ENCODE measurements at regions not wholly inside any gene's neighbourhood (a gene's known extent, or its start where the extent isn't known, plus 50 kb on each side); places are given as distances from the start of the nearest gene placed in this dataset.

GRCh38 chr4:1537410-1538095 lies 131.3 kb upstream of the NKX1-1 start:
- H3K27me3 Mint-ChIP-seq (ENCODE audit: insufficient read depth, unreplicated experiment), result no peaks in the 10 kb centered on the region
- Histone ChIP-seq H3K36me3 (ENCODE audit: control insufficient read depth, insufficient read depth, low read length) (no peaks in the 10 kb centered on the region), H3K9me3 (no peaks in the 10 kb centered on the region), H3K27me3 (replicated peaks; ENCODE audit: control insufficient read depth, insufficient read depth, low read length) (no peaks in the 10 kb centered on the region), H3K4me3 (ENCODE audit: low read depth, low read length) (no peak overlapping the region), H3K4me1 (no peaks in the 10 kb centered on the region)
- no peaks in the 10 kb centered on the region for H3K9me3 Mint-ChIP-seq (ENCODE audit: unreplicated experiment)
- ChIA-PET POLR2A (no interaction called here), CTCF (no interaction called here)
- H3K4me1 Mint-ChIP-seq (ENCODE audit: low read depth, unreplicated experiment), result no peaks in the 10 kb centered on the region
- intact Hi-C loops (cut with micrococcal nuclease; ENCODE audit: unreplicated experiment), result no loop called here
- H3K4me3 Mint-ChIP-seq (ENCODE audit: unreplicated experiment), result no peak overlapping the region
- no TSS peak for BruUV-seq (replicated peaks)
- H3K36me3 Mint-ChIP-seq (ENCODE audit: insufficient read depth, unreplicated experiment), result no peaks in the 10 kb centered on the region
- DNase-seq, result no peak
- no peak overlapping the region for H3K27ac Mint-ChIP-seq (ENCODE audit: unreplicated experiment)
- TF ChIP-seq CTCF (IDR thresholded peaks at IDR 0.05; ENCODE audit: insufficient read depth in 1 of 2, low read depth in 1 of 2, low read length in 1 of 2, severe bottlenecking in 1 of 2, unreplicated experiment in 1 of 2), result no peak

GRCh38 chr4:1536579-1537409 lies 130.6 kb upstream of the NKX1-1 start:
- no peaks in the 10 kb centered on the region for H3K36me3 Mint-ChIP-seq (ENCODE audit: insufficient read depth, unreplicated experiment)
- H3K36me3 ChIP-seq (ENCODE audit: control insufficient read depth, insufficient read depth, low read length), result no peaks in the 10 kb centered on the region
- no peaks in the 10 kb centered on the region for H3K27me3 ChIP-seq (replicated peaks; ENCODE audit: control insufficient read depth, insufficient read depth, low read length)
- no TSS peak for BruUV-seq (replicated peaks)
- no peak overlapping the region for H3K27ac Mint-ChIP-seq (ENCODE audit: unreplicated experiment)
- no peaks in the 10 kb centered on the region for H3K9me3 ChIP-seq
- no peak for DNase-seq
- H3K4me3 Mint-ChIP-seq (ENCODE audit: unreplicated experiment), result no peak overlapping the region
- intact Hi-C loops (cut with micrococcal nuclease; ENCODE audit: unreplicated experiment), result no loop called here
- POLR2A ChIA-PET, result no interaction called here
- no peaks in the 10 kb centered on the region for H3K4me1 Mint-ChIP-seq (ENCODE audit: low read depth, unreplicated experiment)
- TF ChIP-seq CTCF (IDR thresholded peaks at IDR 0.05; ENCODE audit: insufficient read depth in 1 of 2, low read depth in 1 of 2, low read length in 1 of 2, severe bottlenecking in 1 of 2, unreplicated experiment in 1 of 2), result no peak
- peaks cover 4% of the 10 kb centered on the region for H3K4me1 ChIP-seq
- H3K9me3 Mint-ChIP-seq (ENCODE audit: unreplicated experiment), result no peaks in the 10 kb centered on the region
- H3K4me3 ChIP-seq (ENCODE audit: low read depth, low read length), result no peak overlapping the region
- no peaks in the 10 kb centered on the region for H3K27me3 Mint-ChIP-seq (ENCODE audit: insufficient read depth, unreplicated experiment)
- CTCF ChIA-PET, result no interaction called here

- CTCF ChIA-PET, result no interaction called here
- POLR2A ChIA-PET, result no interaction called here
- no peak overlapping the region for H3K4me3 ChIP-seq (ENCODE audit: low read depth, low read length)
- Mint-ChIP-seq H3K4me1 (ENCODE audit: low read depth, unreplicated experiment) (no peaks in the 10 kb centered on the region), H3K27me3 (ENCODE audit: insufficient read depth, unreplicated experiment) (no peaks in the 10 kb centered on the region), H3K9me3 (ENCODE audit: unreplicated experiment) (no peaks in the 10 kb centered on the region), H3K36me3 (ENCODE audit: insufficient read depth, unreplicated experiment) (no peaks in the 10 kb centered on the region), H3K4me3 (ENCODE audit: unreplicated experiment) (no peak overlapping the region), H3K27ac (ENCODE audit: unreplicated experiment) (no peak overlapping the region)
- intact Hi-C loops (cut with micrococcal nuclease; ENCODE audit: unreplicated experiment), result no loop called here
- TF ChIP-seq CTCF (IDR thresholded peaks at IDR 0.05; ENCODE audit: insufficient read depth in 1 of 2, low read depth in 1 of 2, low read length in 1 of 2, severe bottlenecking in 1 of 2, unreplicated experiment in 1 of 2), result no peak
- DNase-seq, result no peak
- no peaks in the 10 kb centered on the region for H3K27me3 ChIP-seq (replicated peaks; ENCODE audit: control insufficient read depth, insufficient read depth, low read length)
- no peaks in the 10 kb centered on the region for H3K9me3 ChIP-seq
- BruUV-seq (replicated peaks), result no TSS peak
- no peaks in the 10 kb centered on the region for H3K36me3 ChIP-seq (ENCODE audit: control insufficient read depth, insufficient read depth, low read length)
- H3K4me1 ChIP-seq, result peaks cover 8% of the 10 kb centered on the region
Observed at GRCh38 chr4:1535926-1536578, 129.8 kb upstream of the NKX1-1 start.

Measured in Caco-2 (cell line).